GM23248 (cell line): ENCODE measurements at regions not wholly inside any gene's neighbourhood (a gene's known extent, or its start where the extent isn't known, plus 50 kb on each side); places are given as distances from the start of the nearest gene placed in this dataset.

Experiments used
- DNase-seq: peaks from one replicate; pipeline ENCODE4 v3.0.0-alpha.2; 2015
- H2AFZ ChIP-seq: fragments of 200-600 bp; sonication (generic); 2 replicates; pipeline ENCODE4 v1.6.1; 2016; ENCODE audit warnings: antibody characterized with exemption
- H3F3A ChIP-seq: fragments of 200-600 bp; sonication (generic); 2 replicates; pipeline ENCODE4 v1.6.1; 2016; ENCODE audit warnings: mild to moderate bottlenecking, antibody characterized with exemption, mixed run types; ENCODE audit not compliant: insufficient read depth
- H3K27ac ChIP-seq: fragments of 200-600 bp; sonication (generic); 2 replicates; pipeline ENCODE4 v1.5.1; 2016; ENCODE audit warnings: mild to moderate bottlenecking
- H3K27me3 ChIP-seq: fragments of 200-600 bp; sonication (generic); replicated peaks from 2 replicates; pipeline ENCODE4 v1.6.1; 2016; ENCODE audit warnings: mild to moderate bottlenecking; ENCODE audit not compliant: insufficient read depth
- H3K36me3 ChIP-seq: fragments of 200-600 bp; sonication (generic); 2 replicates; pipeline ENCODE4 v1.6.1; 2016; ENCODE audit warnings: low read depth, mild to moderate bottlenecking
- H3K4me1 ChIP-seq: fragments of 200-600 bp; sonication (generic); 2 replicates; pipeline ENCODE4 v1.6.1; 2016; ENCODE audit warnings: mild to moderate bottlenecking; ENCODE audit not compliant: insufficient read depth
- H3K4me2 ChIP-seq: fragments of 200-600 bp; sonication (generic); one replicate; pipeline ENCODE4 v1.6.1; 2016; ENCODE audit warnings: mild to moderate bottlenecking; ENCODE audit not compliant: unreplicated experiment
- H3K4me3 ChIP-seq: fragments of 200-600 bp; sonication (generic); 2 replicates; pipeline ENCODE4 v1.5.1; 2016; ENCODE audit warnings: mild to moderate bottlenecking
- H3K79me2 ChIP-seq: fragments of 200-600 bp; sonication (generic); 2 replicates; pipeline ENCODE4 v1.6.1; 2016; ENCODE audit warnings: mild to moderate bottlenecking; ENCODE audit not compliant: insufficient read depth
- H3K9ac ChIP-seq: fragments of 200-600 bp; sonication (generic); 2 replicates; pipeline ENCODE4 v1.6.1; 2016; ENCODE audit warnings: mild to moderate bottlenecking
- H3K9me2 ChIP-seq: fragments of 200-600 bp; sonication (generic); 2 replicates; pipeline ENCODE4 v1.6.1; 2016; ENCODE audit warnings: mixed run types, mild to moderate bottlenecking, moderate library complexity; ENCODE audit not compliant: insufficient read depth
- H3K9me3 ChIP-seq: fragments of 200-600 bp; sonication (generic); one replicate; pipeline ENCODE4 v1.6.1; 2017; ENCODE audit warnings: low read depth
- H4K20me1 ChIP-seq: fragments of 200-600 bp; sonication (generic); 2 replicates; pipeline ENCODE4 v1.6.0; 2016; ENCODE audit not compliant: insufficient read depth
- EZH2 ChIP-seq: fragments of 200-600 bp; sonication (generic); IDR thresholded peaks from 2 replicates; pipeline ENCODE4 v1.6.1; 2018; ENCODE audit warnings: antibody characterized with exemption, mild to moderate bottlenecking; ENCODE audit not compliant: insufficient read depth, poor library complexity, severe bottlenecking
- EZH2phosphoT487 ChIP-seq: fragments of 200-600 bp; sonication (generic); IDR thresholded peaks from 2 replicates; pipeline ENCODE4 v1.6.1; 2018; ENCODE audit warnings: antibody characterized with exemption, moderate library complexity, mild to moderate bottlenecking, low read depth; ENCODE audit not compliant: insufficient read depth
- WGBS, 2 experiments: methylation state at CpG; one replicate each; pipeline ENCODE4 v1.1.6; 2015 to 2017; ENCODE audit warnings: low lambda C conversion rate in 2 of 2, low coverage in 1 of 2; ENCODE audit errors: missing lambda C conversion rate in 2 of 2; 5-methylcytosine and 5-hydroxymethylcytosine counted together
- in situ Hi-C: fragments of 300-500 bp; cut with MboI; formaldehyde crosslinking; loops from 2 replicates; pipeline ENCODE4 v1.15.0; 2020

DNA sequence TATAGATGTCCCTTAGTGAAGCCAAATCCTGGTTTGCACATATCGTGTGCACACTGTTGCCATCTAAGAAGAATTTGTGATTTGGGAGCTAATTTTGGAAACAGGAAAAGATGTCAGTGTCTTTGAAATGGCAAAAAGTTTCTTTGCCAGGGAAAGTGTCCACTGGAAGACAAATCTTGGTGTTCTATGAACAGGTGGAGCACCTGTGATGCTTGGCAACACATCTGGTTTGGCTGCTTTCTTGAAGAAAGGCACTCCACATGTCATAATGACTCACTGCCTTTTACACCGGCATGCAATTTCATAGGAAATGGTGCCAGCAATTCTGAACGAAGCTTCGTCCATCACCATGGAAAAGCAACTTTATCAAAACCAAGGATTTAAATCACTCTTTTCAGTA lies 1040.0 kb upstream of the MAP3K7 start:
- Histone ChIP-seq H3F3A (no peaks in the 10 kb centered on the region), H3K79me2 (no peaks in the 10 kb centered on the region), H3K4me2 (no peak overlapping the region), H3K36me3 (no peaks in the 10 kb centered on the region), H4K20me1 (no peaks in the 10 kb centered on the region), H3K4me1 (no peaks in the 10 kb centered on the region), H2AFZ (no peak overlapping the region), H3K9me2 (no peaks in the 10 kb centered on the region), H3K27me3 (no peaks in the 10 kb centered on the region), H3K4me3 (no peak overlapping the region), H3K27ac (no peak overlapping the region), H3K9ac (no peak overlapping the region), H3K9me3 (no peaks in the 10 kb centered on the region)
- in situ Hi-C loops: no loop called here
- 23 to 25% methylated on average over 4 of the region's 4 CpGs for WGBS, 2 experiments
- TF ChIP-seq EZH2 (no peak), EZH2phosphoT487 (no peak)
- no peak for DNase-seq

DNA sequence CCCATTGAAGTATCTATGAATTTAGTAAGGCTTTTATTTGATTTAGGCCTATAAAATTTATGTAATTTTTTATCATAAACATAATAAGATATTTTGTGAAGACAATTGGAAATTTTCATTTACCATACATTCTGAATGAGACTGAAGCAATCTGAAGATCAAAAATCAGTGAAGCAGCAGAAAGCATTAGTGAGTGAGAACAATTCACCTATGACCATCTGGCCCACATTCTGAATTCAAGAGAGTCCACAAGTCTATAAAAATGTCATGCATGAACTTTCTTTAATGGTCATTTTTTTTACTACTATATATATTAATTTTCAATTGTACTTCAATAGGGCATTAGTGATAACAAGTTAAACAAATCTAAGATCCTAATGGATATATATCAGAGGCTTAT lies 1026.6 kb upstream of the MAP3K7 start:
- Histone ChIP-seq H3K9me2 (no peaks in the 10 kb centered on the region), H3K79me2 (no peaks in the 10 kb centered on the region), H3K36me3 (no peaks in the 10 kb centered on the region), H3K27ac (no peak overlapping the region), H2AFZ (no peak overlapping the region), H4K20me1 (no peaks in the 10 kb centered on the region), H3F3A (no peaks in the 10 kb centered on the region), H3K4me1 (no peaks in the 10 kb centered on the region), H3K9me3 (no peaks in the 10 kb centered on the region), H3K4me2 (no peak overlapping the region), H3K27me3 (no peaks in the 10 kb centered on the region), H3K9ac (no peak overlapping the region), H3K4me3 (no peak overlapping the region)
- TF ChIP-seq EZH2: no peak
- TF ChIP-seq EZH2phosphoT487: no peak
- in situ Hi-C loops: no loop called here
- DNase-seq: no peak

DNA sequence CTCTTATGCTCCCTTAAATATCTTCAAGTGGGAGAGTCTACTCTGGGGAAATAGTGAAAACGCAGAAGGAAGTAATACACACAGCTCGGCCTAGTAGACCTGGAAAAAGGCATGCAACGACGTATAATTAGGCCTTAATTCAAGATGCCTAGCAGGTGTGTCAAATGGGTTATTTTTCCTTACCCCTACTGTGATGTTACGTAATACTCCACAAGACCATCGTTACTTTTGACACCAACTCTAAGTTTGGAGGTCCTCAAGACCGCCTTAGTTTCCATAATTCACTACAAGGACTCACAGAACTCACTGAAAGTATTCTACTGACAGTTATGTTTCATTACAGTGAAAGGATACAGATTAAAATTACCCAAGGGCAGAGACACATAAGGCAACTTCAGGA lies 1024.3 kb upstream of the MAP3K7 start:
- no peak overlapping the region for H3K27ac ChIP-seq
- no peak overlapping the region for H3K4me2 ChIP-seq
- H3K9me3 ChIP-seq: peaks cover 4% of the 10 kb centered on the region
- TF ChIP-seq EZH2 (no peak), EZH2phosphoT487 (no peak)
- no peaks in the 10 kb centered on the region for H3K27me3 ChIP-seq
- H3K4me1 ChIP-seq: no peaks in the 10 kb centered on the region
- H3K9me2 ChIP-seq: no peaks in the 10 kb centered on the region
- in situ Hi-C loops: no loop called here
- H3F3A ChIP-seq: no peaks in the 10 kb centered on the region
- 14 to 24% methylated on average over 7 of the region's 7 CpGs for WGBS, 2 experiments
- H3K79me2 ChIP-seq: no peaks in the 10 kb centered on the region
- no peak overlapping the region for H3K9ac ChIP-seq
- DNase-seq: no peak
- no peaks in the 10 kb centered on the region for H3K36me3 ChIP-seq
- no peaks in the 10 kb centered on the region for H4K20me1 ChIP-seq
- H3K4me3 ChIP-seq: no peak overlapping the region
- no peak overlapping the region for H2AFZ ChIP-seq

DNA sequence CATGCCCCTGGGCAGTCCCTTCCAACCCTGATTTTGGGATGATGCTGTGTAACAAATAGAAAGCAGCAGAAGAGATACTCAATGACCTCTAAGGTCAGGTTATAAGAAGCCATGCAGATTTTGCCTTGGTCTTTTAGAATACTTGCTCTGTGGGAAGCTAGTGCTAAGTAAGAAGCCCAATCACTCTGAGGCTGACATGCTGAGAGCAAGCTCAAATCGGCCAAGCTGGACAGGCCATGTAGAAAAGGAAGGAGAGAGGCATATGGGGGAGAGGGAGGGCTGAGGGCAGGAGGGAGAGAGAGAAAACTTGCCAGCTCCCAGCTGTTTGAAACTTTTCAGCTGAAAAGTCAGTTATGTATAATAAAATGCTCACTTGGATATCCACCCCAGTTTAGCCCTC lies 1021.6 kb upstream of the MAP3K7 start:
- Histone ChIP-seq H3K9me3 (peaks cover 4% of the 10 kb centered on the region), H3F3A (no peaks in the 10 kb centered on the region), H3K4me1 (no peaks in the 10 kb centered on the region), H2AFZ (no peak overlapping the region), H3K79me2 (no peaks in the 10 kb centered on the region), H3K27me3 (no peaks in the 10 kb centered on the region), H4K20me1 (no peaks in the 10 kb centered on the region), H3K4me3 (no peak overlapping the region), H3K9me2 (no peaks in the 10 kb centered on the region), H3K36me3 (no peaks in the 10 kb centered on the region), H3K27ac (no peak overlapping the region), H3K4me2 (no peak overlapping the region), H3K9ac (no peak overlapping the region)
- no peak for DNase-seq
- in situ Hi-C loops: no loop called here
- TF ChIP-seq EZH2: no peak
- no peak for TF ChIP-seq EZH2phosphoT487
- 0% methylated on average over 1 of the region's 1 CpG for WGBS, 2 experiments

DNA sequence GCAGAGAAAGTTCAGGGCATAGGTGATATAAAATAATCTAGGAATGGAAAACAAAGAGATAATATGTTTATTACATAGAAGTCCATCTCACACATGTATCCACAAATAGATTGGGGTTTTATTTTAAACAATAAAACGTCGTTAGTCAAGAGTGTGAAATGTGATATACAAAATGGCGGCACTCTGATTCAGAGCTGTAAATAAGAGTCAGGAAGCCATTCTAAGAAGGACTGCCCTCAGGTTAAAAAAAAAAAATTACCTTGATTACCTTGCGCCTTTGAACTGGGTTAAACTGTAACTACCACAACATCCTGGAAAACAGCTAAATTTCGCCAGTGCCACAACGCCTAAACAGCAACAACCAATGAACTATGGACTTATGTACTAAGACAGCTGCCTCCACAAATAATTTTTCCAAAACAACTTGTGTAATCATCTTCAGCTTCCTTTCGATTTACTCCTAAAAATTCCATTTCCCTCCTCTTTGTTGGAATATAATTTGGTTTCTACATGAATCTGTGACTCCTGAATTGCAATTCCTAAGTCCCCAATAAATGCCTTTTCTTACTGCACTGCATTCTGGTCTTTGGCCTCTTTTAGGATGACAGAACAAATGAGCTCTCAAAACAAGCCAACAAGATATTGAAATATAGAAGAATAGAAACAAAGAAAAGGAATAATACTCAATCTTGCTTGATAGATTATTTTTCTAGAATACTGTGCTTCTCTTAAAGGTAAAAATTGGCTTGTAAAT lies 1019.5 kb upstream of the MAP3K7 start:
- Histone ChIP-seq H3K9me3 (peaks cover 4% of the 10 kb centered on the region), H2AFZ (no peak overlapping the region), H3K4me1 (no peaks in the 10 kb centered on the region), H3K4me3 (no peak overlapping the region), H4K20me1 (no peaks in the 10 kb centered on the region), H3K27ac (no peak overlapping the region), H3F3A (no peaks in the 10 kb centered on the region), H3K4me2 (no peak overlapping the region), H3K36me3 (no peaks in the 10 kb centered on the region), H3K79me2 (no peaks in the 10 kb centered on the region), H3K27me3 (no peaks in the 10 kb centered on the region), H3K9ac (no peak overlapping the region), H3K9me2 (no peaks in the 10 kb centered on the region)
- TF ChIP-seq EZH2phosphoT487: no peak
- TF ChIP-seq EZH2: no peak
- WGBS, 2 experiments: 25 to 28% methylated on average over 7 of the region's 7 CpGs
- in situ Hi-C loops: no loop called here
- no peak for DNase-seq
